ENCODE measurements at regions not wholly inside any gene's neighbourhood (a gene's known extent, or its start where the extent isn't known, plus 50 kb on each side); places are given as distances from the start of the nearest gene placed in this dataset.
"Not testable (repeated sequence)": the region's sequence is repeated elsewhere in the genome, so short reads cannot be mapped to it uniquely, and the experiment has no call there.

DNA sequence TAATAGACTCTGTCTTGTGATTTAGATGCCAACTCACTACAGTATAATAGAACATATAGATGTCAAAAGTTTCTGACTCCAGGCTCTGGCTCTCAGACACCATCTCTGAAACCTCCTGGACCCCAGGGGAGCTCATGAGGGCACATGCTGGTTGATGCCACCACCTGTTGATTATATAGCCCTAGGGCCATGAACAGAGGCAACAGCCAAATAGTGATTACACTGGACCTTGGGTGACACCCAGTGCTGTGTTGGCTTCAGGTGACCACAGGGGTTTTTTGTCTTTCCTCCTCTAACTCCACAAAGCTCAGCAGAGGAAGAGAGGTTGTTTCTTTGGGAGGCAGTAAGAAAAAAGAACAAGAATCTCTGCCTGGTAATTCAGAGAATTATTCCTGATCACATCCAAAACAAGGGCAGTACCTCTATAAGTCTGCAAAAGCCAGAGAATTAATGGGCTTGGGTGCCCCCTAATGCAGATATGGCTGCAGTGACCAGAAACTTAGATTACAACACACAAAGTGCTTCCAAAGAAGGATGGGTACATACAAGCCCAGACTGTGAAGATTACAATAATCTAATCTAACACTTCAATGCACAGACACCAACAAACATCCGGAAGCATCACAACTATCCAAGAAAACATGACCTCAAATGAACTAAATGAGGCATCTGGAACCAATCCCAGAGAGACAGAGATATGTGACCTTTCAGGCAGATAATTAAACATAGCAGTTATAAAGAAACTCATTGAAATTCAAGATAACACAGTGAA lies 1920.6 kb downstream of the ARAP2 start:
- DNase-seq, result no peak

DNA sequence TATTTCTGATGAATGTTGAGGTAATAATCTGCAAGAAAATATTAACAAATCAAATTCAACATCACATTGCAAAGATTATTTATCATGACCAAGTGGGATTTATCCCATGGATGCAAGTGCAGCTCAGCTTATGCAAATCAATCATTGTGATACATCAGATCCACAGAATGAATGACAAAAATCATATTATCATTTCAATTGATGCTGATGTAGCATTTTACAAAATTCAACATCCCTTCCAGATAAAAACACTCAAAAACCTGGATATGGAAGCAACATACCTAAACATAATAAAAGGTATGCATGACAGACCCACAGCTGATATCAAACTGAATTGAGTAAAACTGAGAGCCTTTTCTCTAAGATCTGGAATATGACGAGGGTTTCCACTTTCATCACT lies 1915.4 kb downstream of the ARAP2 start:
- no peak for DNase-seq

DNA sequence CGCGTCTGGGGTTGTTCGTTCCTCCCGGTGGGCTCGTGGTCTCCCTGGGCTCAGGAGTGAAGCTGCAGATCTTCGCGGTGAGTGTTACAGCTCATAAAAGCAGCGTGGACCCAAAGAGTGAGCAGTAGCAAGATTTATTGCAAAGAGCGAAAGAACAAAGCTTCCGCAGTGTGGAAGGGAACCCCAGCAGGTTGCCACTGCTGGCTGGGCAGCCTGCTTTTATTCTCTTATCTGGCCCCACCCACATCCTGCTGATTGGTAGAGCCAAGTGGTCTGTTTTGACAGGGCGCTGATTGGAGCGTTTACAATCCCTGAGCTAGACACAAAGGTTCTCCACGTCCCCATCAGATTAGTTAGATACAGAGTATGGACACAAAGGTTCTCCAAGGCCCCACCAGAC lies 1909.2 kb downstream of the ARAP2 start:
- DNase-seq, result not testable (repeated sequence)

- DNase-seq, result not testable (repeated sequence)
These were observed 1908.8 kb downstream of the ARAP2 start for GRCh38 chr4:34335556-34335955.

GRCh38 chr4:34362654-34363053 lies 1881.7 kb downstream of the ARAP2 start:
- DNase-seq, result no peak

GRCh38 chr4:34363842-34364241 lies 1880.5 kb downstream of the ARAP2 start:
- DNase-seq, result no peak

DNA sequence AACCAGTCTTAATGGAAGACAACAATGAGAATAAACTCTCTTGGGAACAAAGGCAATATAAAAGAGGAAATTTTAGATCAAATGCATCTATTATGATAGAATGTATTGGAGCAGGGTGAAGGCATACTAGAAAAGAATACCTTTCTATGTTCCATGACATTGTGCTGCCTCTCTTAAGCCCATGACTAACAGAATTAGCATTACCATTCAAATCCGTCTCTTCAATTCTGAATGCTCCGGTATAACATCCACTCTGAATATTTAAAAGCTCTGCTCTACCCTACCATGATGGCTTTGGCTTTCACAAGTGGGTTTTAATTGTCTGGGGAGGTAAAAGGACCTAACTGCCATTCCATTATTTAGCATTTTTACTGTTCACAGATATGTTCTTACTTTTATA lies 1878.4 kb downstream of the ARAP2 start:
- DNase-seq, result no peak

GRCh38 chr4:34371676-34372075 lies 1872.6 kb downstream of the ARAP2 start:
- no peak for DNase-seq

DNA sequence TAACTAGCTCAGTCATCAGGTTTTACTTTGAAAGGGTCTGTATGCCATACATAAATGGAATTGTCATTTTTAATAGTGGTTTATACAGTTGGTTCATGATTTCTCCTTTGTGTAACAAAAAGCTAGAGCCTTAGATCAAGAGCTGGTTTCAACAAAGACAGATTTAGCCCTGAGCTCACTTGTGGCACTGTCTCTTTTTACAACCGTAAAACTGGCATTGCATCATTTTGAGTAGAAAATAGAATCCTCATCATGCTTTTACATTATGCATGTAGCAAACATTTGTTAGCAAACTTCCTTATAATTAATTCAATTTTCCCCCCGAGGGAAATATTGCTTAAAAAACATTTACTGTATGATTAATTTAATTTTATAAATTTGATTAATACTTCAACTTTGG lies 1871.5 kb downstream of the ARAP2 start:
- no peak for DNase-seq

DNA sequence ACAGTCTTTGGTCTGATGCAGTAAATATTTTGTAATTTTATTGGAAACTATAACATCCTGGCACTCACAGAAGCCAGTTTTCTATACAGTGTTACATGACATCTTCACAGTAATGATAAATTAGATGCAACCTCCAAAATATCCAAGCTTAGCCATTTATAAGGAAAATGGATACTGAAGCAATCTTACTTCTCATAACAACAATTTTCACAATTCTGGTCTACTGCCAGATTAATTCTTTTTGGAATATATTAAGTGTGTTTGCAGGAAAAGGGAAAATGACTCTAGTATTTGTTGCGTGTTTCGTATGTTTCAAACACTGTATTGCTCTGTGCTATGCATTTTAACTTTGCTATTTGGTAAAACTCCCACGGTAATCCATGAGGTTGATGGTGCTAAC lies 1870.9 kb downstream of the ARAP2 start:
- no peak for DNase-seq

GRCh38 chr4:34412233-34412632 lies 1832.1 kb downstream of the ARAP2 start:
- no peak for DNase-seq

GRCh38 chr4:34412911-34413310 lies 1831.4 kb downstream of the ARAP2 start:
- no peak for DNase-seq

DNA sequence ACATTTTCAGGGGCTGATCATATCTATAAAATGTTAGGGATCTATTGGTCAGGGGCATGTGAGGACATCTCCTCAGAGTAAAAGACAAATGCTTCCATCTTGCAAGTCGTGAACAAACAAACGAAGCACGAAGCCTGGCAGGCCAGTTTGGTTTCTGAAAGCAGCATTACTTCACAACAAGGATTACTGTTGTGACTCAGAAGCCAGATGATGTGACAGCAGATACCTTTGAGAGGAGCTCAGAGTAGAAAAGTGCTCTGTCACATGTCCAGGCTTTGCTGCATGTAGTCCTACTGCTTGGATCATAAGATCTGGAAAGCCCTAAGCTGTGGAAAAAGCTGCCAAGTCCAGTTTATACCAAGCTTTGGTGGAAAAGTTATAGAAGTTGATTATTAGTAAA lies 1827.2 kb downstream of the ARAP2 start:
- no peak for DNase-seq

GRCh38 chr4:34419871-34420270 lies 1824.4 kb downstream of the ARAP2 start:
- no peak for DNase-seq

GRCh38 chr4:34422472-34423175 lies 1821.7 kb downstream of the ARAP2 start:
- DNase-seq, result no peak

DNA sequence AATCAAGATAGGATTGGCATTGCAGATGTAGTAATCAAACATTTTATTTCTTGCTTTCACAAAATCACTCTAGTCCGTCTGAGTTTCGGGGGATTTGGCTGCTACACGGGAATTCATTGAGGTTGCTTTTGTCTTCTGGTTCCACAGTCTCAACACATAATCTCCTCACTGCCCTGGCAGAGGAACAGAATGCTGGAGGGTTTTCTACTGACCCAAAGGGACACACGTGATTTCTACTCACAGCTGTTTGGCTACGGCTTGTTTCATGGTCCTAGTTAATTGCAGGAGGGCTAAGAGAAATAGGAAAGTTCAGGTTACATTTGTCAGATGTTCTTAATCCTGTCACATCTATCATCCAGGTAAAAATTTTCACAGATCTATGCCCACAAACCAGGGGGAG lies 1811.6 kb downstream of the ARAP2 start:
- DNase-seq, result no peak

DNA sequence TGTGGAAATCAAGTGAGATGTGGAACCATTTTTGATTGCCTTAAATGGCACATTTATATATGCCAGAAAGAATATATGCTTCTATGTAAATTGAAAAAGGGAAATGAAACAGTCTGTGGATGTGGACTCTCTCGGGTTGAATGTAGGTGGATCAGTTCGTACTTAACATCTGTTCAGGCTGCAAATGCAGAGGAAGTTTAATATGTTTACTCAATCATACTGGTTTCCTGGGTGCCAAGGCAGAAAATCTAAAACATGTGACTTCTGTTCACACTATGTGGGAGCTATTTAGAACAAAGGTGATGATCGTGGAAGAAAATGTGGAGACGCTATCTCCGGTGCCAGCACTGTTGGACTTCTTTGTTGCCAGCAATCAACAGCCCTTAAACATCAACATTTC lies 1809.9 kb downstream of the ARAP2 start:
- DNase-seq, result not testable (repeated sequence)

- DNase-seq, result no peak
These were observed 1780.1 kb downstream of the ARAP2 start for GRCh38 chr4:34464196-34464595.

- DNase-seq, result no peak
These were observed 1777.9 kb downstream of the ARAP2 start for GRCh38 chr4:34466411-34466810.

GRCh38 chr4:34469516-34469915 lies 1774.8 kb downstream of the ARAP2 start:
- no peak for DNase-seq

DNA sequence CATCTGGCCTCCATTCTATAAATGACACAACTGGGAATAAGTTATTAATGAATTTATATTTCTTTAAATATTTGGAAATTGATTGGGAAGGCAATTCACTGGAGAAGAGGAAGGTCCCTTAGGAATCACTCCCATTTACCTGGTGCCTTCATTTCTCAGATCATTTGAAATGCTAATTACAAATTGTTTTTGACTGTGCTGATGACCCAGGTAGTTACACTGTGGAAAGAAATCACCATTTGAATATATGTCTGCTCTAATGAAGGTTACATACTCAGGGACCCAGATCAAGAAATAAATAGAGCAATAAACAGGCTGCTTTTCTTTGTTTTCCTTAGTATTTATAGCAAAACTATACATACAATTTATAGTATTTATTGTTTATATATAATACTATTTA lies 1759.1 kb downstream of the ARAP2 start:
- no peak for DNase-seq

DNA sequence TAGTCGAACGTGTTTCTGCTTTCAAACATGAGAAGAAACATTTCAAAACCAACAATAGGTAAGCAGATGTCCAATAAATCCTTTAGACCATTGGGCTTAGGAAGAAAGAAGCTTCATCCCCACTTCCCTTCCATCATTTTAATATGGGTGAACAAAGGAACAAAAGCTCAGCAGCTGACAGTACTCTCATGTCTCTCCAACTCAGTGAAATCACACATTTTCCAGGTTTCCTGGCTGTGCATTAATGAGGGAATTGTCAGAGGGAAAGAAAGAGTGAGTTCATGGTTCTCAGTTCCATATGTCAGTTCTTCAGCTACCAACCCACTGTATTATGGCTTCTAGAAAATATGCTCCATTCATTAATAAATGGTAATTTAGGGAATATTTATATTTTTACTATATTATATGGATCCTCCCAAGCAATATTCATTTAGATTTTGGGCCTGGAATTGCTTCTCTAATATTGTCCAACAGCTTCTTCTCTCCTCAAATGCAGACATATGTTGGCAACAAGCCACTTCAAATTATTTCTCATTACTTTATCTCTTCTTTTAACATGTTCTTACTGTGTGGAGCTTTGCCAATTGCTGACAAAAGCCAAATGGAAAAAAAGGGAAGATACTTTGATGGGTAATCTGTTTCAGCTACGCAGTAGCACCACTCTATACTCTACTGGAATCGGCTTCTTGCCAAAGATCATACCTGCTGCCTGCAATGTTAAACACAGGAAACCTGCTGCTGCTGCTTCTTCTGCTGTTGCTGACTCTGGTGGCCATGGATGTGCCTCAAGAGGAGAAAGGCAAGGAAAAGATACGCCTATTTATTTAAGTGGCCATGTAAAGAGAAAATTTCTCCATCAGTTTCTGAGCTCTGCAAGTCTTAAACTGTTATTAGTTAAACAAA lies 1757.6 kb downstream of the ARAP2 start:
- DNase-seq, result no peak

GRCh38 chr4:34492414-34492813 lies 1751.9 kb downstream of the ARAP2 start:
- DNase-seq, result no peak

DNA sequence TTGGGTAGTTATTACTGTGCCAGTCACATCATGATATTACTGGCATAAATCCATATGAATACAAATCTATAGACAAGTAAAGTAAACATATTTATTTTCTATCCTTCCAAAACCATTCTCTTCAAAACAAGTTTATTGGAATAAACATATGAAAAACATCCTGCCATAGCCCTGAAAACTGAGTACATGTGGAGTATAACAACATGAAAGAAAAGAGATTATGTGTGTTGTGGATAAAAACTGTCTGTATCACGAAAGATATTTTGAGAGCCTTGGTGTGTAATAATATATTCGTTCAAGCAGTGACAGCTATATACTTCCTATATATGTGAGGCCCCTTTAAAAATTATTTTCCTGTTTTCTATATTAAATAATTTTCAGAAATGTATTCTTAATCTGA lies 1742.2 kb downstream of the ARAP2 start:
- DNase-seq, result no peak

Data from stimulated activated CD8-positive, alpha-beta memory T cell treated with anti-CD3 and anti-CD28 coated beads, Interleukin-4, amount 100 ng/mL, for 48 hours (primary cell).